Activated CD4-positive, CD25-positive, alpha-beta regulatory T cell treated with anti-CD3 and anti-CD28 coated beads, Interleukin-2, amount 50 U/mL, for 24 hours (primary cell): ENCODE measurements at regions not wholly inside any gene's neighbourhood (a gene's known extent, or its start where the extent isn't known, plus 50 kb on each side); places are given as distances from the start of the nearest gene placed in this dataset.

Source experiments
- ATAC-seq, 2 donors: fragments of 150-1000 bp; cut with Tn5 transposase; one replicate each; pipeline ENCODE4 v1.10.0; 2021; ENCODE audit warnings: mild to moderate bottlenecking in 1 of 2, moderate library complexity in 1 of 2

DNA sequence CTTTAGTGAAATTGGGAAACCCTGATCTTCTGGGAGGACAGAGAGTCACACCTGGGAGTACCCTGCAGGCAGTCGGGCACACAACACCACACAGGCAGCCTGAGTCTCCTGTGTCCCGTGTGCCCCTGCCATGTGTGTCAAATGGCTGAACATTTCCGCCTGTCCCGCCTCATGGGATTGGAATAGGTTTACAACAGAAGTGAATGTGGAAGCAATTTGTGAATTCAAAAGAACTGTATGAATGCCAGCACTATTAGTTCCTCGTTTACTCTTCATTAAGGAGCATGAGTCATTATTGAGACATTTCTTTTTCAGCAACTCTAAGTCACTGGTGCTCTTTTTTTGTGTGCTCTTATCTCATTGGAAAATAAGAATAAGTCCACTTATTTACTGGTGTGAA lies 226.5 kb downstream of the PMP22 start:
- no peak for ATAC-seq

GRCh38 chr17:15036238-15036637 lies 228.9 kb downstream of the PMP22 start:
- ATAC-seq = no peak

- no peak for ATAC-seq
These were observed 233.2 kb downstream of the PMP22 start for GRCh38 chr17:15031975-15032374.

GRCh38 chr17:15029469-15029868 lies 235.7 kb downstream of the PMP22 start:
- ATAC-seq = no peak

- no peak for ATAC-seq
These were observed 237.3 kb downstream of the PMP22 start for GRCh38 chr17:15027853-15028252.

- no peak for ATAC-seq
These were observed 239.0 kb downstream of the PMP22 start for GRCh38 chr17:15026088-15026487.

DNA sequence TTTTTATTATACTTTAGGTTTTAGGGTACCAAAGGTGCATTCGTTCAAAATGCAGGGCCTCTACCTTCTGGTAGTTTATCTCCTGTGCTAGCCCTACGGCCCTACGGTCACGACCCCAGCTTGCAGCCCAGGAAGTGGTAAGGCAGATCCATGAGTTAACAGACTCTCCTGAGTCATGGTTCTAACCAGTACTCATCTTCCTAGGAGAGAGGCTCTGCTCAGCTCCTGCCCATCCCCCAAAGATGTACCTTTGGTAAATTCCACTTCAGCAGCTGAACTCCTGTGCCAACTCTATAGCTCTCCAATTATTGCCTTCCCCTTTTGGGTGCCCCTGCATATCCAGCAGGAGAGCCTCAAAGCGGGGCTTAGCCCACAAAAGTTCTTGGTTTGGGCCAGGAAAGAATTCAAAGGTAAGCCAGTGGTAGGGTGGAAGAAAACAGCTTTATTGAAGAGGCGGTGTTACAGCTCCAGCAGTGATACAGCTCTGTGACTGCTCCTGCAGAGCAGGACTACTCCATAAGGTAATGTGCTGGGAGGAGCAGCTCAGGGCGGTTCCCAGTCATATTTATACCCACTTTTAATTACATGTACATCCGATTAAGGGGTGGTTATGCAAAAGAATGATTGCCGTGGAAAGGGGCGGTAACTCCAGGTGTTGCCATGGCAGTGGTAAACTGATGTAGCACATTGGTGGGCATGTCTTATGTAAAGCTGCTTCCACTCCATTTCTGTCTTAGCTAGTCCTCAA lies 241.4 kb downstream of the PMP22 start:
- no peak for ATAC-seq

- no peak for ATAC-seq
These were observed 246.0 kb downstream of the PMP22 start for GRCh38 chr17:15019158-15019557.

GRCh38 chr17:15012351-15012980 lies 252.7 kb downstream of the PMP22 start:
- no peak for ATAC-seq

DNA sequence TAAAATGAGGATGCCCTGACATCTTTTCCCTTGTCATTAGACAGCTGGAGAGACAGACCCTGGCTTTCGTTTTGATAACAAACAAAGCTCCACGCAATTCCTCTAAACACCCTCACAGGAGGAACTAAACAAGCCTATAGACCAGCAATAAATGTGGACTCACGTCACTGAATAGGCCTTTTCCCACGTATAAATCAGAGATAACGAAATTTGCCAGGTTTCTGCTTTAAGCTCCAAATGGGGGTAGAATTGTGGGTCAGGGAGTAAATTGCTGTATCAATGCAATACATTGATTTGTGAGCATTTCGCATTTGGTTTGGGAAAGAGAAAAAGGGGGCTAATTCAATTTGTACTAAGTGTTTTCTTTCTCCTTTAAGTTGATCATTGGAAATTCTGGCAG lies 256.0 kb downstream of the PMP22 start:
- no peak for ATAC-seq

DNA sequence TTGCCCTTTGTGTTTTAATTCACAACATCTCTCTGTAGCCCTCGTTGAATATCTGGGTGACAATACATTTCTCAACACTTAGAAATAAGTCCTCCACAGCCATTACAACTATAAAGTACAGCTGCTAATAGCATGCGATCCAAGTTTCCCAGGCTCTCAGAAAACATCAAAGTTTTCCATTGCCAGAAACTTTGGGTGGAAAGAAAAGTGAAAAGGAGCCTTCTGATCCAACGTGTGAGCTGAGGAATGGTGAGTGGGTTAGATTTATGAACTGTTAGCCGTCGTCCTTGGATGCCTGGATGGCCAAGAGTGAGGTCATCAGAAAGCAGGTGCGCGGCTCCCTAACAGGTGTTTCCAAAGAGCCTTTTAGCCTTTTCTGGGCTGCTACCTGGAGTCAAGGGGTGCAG lies 258.0 kb downstream of the PMP22 start:
- ATAC-seq = no peak

DNA sequence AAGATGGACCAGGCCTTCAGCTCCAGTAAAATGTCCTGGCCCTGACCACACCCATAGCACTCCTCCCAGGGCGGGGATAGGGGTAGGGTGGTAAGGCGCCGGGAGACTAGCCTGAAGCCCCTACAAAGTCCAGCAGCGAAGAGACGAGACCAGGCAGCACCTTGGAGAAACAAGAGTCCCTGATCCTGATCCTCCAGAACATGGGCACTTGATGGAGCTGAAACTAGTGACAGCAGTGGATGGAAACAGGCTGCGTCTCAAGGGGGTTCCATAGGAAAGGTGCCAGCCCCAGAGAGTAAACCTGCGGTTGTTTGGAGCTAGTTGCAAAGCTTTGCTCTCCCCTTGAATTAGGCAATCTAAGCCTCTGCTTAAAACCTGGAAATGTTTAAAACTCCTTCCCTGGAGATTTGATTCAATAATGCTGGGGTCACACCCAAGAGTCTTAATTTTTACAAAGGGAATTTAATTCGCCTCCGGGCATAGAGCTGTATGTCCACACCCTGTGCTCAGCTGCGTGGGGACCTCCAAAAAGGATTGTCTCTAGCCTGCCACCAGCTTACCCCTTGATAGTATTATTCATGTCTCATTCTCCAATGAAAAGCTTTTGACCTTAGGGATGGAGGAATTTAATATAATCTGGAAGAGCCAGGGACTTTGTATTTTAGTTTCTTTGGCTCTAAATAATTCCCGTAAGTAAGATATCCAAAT lies 258.6 kb downstream of the PMP22 start:
- no peak for ATAC-seq

DNA sequence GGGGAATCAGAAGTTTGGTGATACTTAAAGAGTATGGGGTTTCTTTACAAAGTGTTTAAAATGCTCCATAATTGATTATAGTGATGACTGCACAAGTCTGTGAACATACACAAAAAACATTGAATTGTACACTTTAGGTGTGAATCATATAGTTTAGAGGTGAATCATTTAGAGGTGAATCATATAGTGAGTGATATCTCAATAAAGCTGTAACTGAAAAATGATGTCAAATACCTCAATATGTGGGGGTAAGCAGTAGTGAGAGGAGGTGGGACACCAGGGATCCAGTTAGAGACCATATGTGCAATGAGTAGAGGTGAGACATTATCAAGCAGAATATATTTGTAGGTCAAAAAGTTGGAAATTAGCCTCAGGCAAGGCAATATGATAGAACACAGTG lies 264.5 kb downstream of the PMP22 start:
- peak; percentile 55 to 66 for ATAC-seq

GRCh38 chr17:14997290-14997689 lies 267.8 kb downstream of the PMP22 start:
- no peak for ATAC-seq

DNA sequence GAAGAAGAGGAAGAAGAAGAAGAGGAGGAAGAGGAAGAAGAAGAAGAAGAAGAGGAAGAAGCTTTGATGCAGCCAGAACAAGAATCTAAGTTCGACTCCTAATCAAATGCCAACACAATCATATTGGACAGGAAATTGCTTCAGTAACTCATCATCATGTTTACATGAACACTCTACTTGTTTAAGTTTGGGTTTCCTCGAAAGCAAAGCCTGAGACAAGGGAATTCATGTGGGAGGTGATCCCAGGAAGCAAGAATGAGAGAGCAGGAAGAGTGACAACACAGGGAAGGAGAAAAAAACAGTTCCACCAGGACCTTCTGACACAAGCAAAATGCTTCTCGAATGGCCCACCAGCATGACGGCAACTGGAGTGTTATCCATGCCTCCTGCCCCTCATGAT lies 279.0 kb downstream of the PMP22 start:
- ATAC-seq = no peak

GRCh38 chr17:14972844-14973243 lies 292.3 kb downstream of the PMP22 start:
- no peak for ATAC-seq

DNA sequence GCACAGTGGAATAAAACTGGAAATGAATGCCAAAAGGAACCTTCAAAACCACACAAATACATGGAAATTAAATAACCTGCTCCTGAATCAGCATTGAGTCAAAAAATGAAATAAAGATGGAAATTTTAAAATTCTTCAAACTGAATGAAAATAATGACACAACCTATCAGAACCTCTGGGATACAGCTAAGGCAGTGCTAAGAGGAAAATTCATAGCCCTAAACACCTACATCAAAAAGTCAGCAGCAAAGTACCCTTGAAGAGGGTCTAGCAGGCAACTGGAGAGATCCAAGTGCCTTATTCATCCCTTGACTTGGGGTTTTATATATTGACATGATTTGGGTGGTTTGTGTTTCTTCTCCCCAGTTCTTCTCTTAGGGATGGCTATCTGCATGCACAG lies 294.1 kb downstream of the PMP22 start:
- no peak for ATAC-seq

GRCh38 chr17:14959106-14959648 lies 305.9 kb downstream of the PMP22 start:
- ATAC-seq = no peak

GRCh38 chr17:14953405-14953804 lies 311.7 kb downstream of the PMP22 start:
- ATAC-seq = no peak

- ATAC-seq = no peak
These were observed 314.4 kb downstream of the PMP22 start for GRCh38 chr17:14950686-14951085.

DNA sequence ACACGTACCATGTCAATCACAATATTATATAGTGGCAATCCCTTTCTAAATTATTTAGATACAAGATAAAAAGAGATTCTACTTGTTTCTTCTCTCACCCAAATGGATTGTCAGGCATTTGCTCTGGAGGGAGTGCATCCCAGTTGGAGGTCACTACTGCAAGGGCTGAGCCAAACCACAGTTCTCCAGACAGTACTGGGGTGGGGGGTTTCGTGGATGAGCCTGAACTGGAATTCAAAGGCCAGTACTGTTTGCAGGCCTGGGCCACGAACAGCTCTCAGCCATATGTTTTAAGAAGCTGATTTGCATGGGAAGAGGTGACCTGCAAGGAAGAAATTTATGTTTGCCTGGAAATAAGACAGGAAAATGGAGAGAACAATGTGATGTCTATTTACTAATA lies 314.9 kb downstream of the PMP22 start:
- ATAC-seq = no peak

DNA sequence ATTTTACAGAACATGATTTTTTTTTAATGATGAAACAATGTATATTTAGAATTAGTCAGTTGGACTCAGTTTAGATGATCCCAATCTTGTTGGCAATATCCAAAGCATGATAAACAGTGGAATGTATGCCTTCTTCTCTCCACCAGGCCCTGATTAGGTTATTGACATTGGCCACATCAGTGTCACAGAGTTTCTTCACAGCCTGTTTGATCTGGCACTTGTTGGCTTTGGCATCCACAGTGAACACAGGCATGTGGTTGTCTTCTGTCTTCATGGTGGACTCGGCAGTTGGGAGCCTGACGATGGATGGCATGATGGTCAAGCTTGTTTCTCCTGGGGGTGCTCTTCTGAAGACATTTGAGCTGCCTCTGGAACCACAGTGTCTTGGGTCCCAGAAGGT lies 317.5 kb downstream of the PMP22 start:
- ATAC-seq = no peak

DNA sequence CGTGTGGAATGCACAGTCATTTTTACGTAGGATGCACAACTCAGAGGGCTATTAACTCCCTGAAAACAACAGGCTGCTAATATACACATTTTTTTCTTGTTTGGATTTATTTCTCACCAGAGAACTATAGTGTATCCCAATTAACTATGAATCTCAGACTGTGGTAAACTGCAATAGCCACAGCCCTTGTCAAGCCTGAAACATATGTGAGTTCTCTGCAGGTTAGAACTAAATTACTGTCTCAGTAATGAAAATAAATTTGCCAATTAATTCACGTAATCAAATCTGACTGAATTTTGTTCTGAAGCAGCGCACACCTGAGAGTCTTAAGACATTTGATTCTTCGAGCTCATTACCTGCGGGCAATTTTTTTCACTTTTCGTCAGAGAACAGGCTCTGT lies 318.6 kb downstream of the PMP22 start:
- ATAC-seq = no peak
